ENCODE measurements at regions not wholly inside any gene's neighbourhood (a gene's known extent, or its start where the extent isn't known, plus 50 kb on each side); places are given as distances from the start of the nearest gene placed in this dataset.
"Not testable (repeated sequence)": the region's sequence is repeated elsewhere in the genome, so short reads cannot be mapped to it uniquely, and the experiment has no call there.

GRCh38 chr16:60936189-60936588 is 1100.0 kb downstream of the CDH8 start:
- TF ChIP-seq CTCF (IDR thresholded peaks at IDR 0.05; ENCODE audit: poor library complexity, severe bottlenecking); REST (IDR thresholded peaks at IDR 0.05; ENCODE audit: borderline replicate concordance); EZH2 (IDR thresholded peaks at IDR 0.05; ENCODE audit: borderline replicate concordance, insufficient read depth, low read length, poor library complexity, severe bottlenecking); POLR2AphosphoS5 (IDR thresholded peaks at IDR 0.05): not testable (repeated sequence)

Measured in neural cell (in vitro differentiated cells).